Trophoblast cell (in vitro differentiated cells and primary cell): ENCODE measurements at regions not wholly inside any gene's neighbourhood (a gene's known extent, or its start where the extent isn't known, plus 50 kb on each side); places are given as distances from the start of the nearest gene placed in this dataset.

ENCODE experiments used
- DNase-seq, 2 donors: peaks; one replicate each; pipeline ENCODE4 v3.0.0-alpha.2; 2016
- H2AFZ ChIP-seq: 2 replicates; pipeline ENCODE4 v1.6.1; 2013; ENCODE audit warnings: low read length, moderate library complexity, mild to moderate bottlenecking; ENCODE audit not compliant: insufficient read depth, poor library complexity
- H2AK5ac ChIP-seq: 2 replicates; pipeline ENCODE4 v1.6.1; 2013; ENCODE audit warnings: mild to moderate bottlenecking, low read length
- H2BK120ac ChIP-seq: 2 replicates; pipeline ENCODE4 v1.6.1; 2013; ENCODE audit warnings: low read length, mild to moderate bottlenecking, moderate library complexity; ENCODE audit not compliant: insufficient read depth, poor library complexity
- H2BK12ac ChIP-seq: 2 replicates; pipeline ENCODE4 v1.6.1; 2013; ENCODE audit warnings: mild to moderate bottlenecking, low read length, moderate library complexity
- H2BK5ac ChIP-seq: 2 replicates; pipeline ENCODE4 v1.6.1; 2013; ENCODE audit warnings: low read length, low read depth, moderate library complexity, mild to moderate bottlenecking; ENCODE audit not compliant: poor library complexity
- H3K14ac ChIP-seq: 2 replicates; pipeline ENCODE4 v1.6.1; 2013; ENCODE audit warnings: mild to moderate bottlenecking, low read length
- H3K18ac ChIP-seq: 2 replicates; pipeline ENCODE4 v1.6.1; 2013; ENCODE audit warnings: mild to moderate bottlenecking, low read length
- H3K23ac ChIP-seq: 2 replicates; pipeline ENCODE4 v1.6.1; 2013; ENCODE audit warnings: low read length
- H3K27ac ChIP-seq: 2 replicates; pipeline ENCODE4 v1.5.1; 2013; ENCODE audit warnings: low read depth, mild to moderate bottlenecking, inconsistent platforms, low read length, moderate library complexity
- H3K27me3 ChIP-seq: 2 replicates; pipeline ENCODE4 v1.6.1; 2013; ENCODE audit warnings: inconsistent platforms, mild to moderate bottlenecking, low read length, moderate library complexity; ENCODE audit not compliant: insufficient read depth
- H3K36me3 ChIP-seq, 2 experiments: 1 replicate in 1 of 2; 2 replicates in 1 of 2; pipeline ENCODE4 v1.6.1; 2013; ENCODE audit warnings: low read length in 2 of 2, mild to moderate bottlenecking in 2 of 2, moderate library complexity in 1 of 2; ENCODE audit not compliant: insufficient read depth in 2 of 2, control insufficient read depth in 1 of 2
- H3K4ac ChIP-seq: 2 replicates; pipeline ENCODE4 v1.6.1; 2013; ENCODE audit warnings: low read depth, mild to moderate bottlenecking, low read length, moderate library complexity
- H3K4me1 ChIP-seq, 2 experiments: 1 replicate in 1 of 2; 2 replicates in 1 of 2; pipeline ENCODE4 v1.6.1; 2013; ENCODE audit warnings: low read length in 2 of 2, mild to moderate bottlenecking in 2 of 2, moderate library complexity in 1 of 2; ENCODE audit not compliant: insufficient read depth in 2 of 2, control insufficient read depth in 1 of 2
- H3K4me2 ChIP-seq: 2 replicates; pipeline ENCODE4 v1.6.1; 2013; ENCODE audit warnings: inconsistent platforms, mild to moderate bottlenecking, low read length, moderate library complexity
- H3K4me3 ChIP-seq: 2 replicates; pipeline ENCODE4 v1.5.1; 2013; ENCODE audit warnings: mild to moderate bottlenecking, low read depth, low read length, inconsistent platforms
- H3K79me1 ChIP-seq: one replicate; pipeline ENCODE4 v1.6.1; 2013; ENCODE audit warnings: low read length
- H3K79me2 ChIP-seq: 2 replicates; pipeline ENCODE4 v1.6.1; 2013; ENCODE audit warnings: low read length, mild to moderate bottlenecking; ENCODE audit not compliant: control insufficient read depth, insufficient read depth, poor library complexity
- H3K9ac ChIP-seq: 2 replicates; pipeline ENCODE4 v1.6.1; 2013; ENCODE audit warnings: mild to moderate bottlenecking, low read length
- H3K9me3 ChIP-seq: 2 replicates; pipeline ENCODE4 v1.6.1; 2013; ENCODE audit warnings: low read depth, mild to moderate bottlenecking, control low read depth, inconsistent platforms, low read length; ENCODE audit not compliant: insufficient read depth
- H4K12ac ChIP-seq: 2 replicates; pipeline ENCODE4 v1.6.1; 2013; ENCODE audit warnings: low read depth, mild to moderate bottlenecking, low read length, moderate library complexity
- H4K8ac ChIP-seq: 2 replicates; pipeline ENCODE4 v1.6.1; 2013; ENCODE audit warnings: low read depth, mild to moderate bottlenecking, low read length, moderate library complexity
- H4K91ac ChIP-seq: one replicate; pipeline ENCODE4 v1.6.1; 2013; ENCODE audit warnings: low read depth, mild to moderate bottlenecking, low read length, moderate library complexity
- WGBS: extraction: QIAGEN DNeasy Blood & Tissue Kit; methylation state at CpG from one replicate; pipeline ENCODE4 v1.1.7; 2013; ENCODE audit warnings: missing lambda C conversion rate; ENCODE audit not compliant: insufficient read length, insufficient coverage; ENCODE audit errors: extremely low coverage; 5-methylcytosine and 5-hydroxymethylcytosine counted together

- H2BK12ac ChIP-seq, result no peak overlapping the region
- H3K4me1 ChIP-seq, result no peaks in the 10 kb centered on the region
- no peak overlapping the region for H3K18ac ChIP-seq
- H4K8ac ChIP-seq, result no peak overlapping the region
- H3K9me3 ChIP-seq, result no peaks in the 10 kb centered on the region
- H4K91ac ChIP-seq, result no peak overlapping the region
- H2AFZ ChIP-seq, result no peak overlapping the region
- H3K79me2 ChIP-seq, result no peaks in the 10 kb centered on the region
- H3K4ac ChIP-seq, result no peak overlapping the region
- H3K23ac ChIP-seq, result no peak overlapping the region
- H3K9ac ChIP-seq, result no peak overlapping the region
- WGBS, result no CpG with 5 or more reads among the region's 1 CpG
- H3K27ac ChIP-seq, result no peak overlapping the region
- no peak overlapping the region for H4K12ac ChIP-seq
- no peak overlapping the region for H3K14ac ChIP-seq
- no peaks in the 10 kb centered on the region for H3K36me3 ChIP-seq
- no peak overlapping the region for H2AK5ac ChIP-seq
- no peak overlapping the region for H2BK5ac ChIP-seq
- no peak overlapping the region for H3K4me2 ChIP-seq
- no peaks in the 10 kb centered on the region for H3K79me1 ChIP-seq
- DNase-seq, result no peak
- H2BK120ac ChIP-seq, result no peak overlapping the region
- H3K27me3 ChIP-seq, result no peaks in the 10 kb centered on the region
- H3K4me3 ChIP-seq, result no peak overlapping the region
These were observed 201.0 kb upstream of the HMHB1 start for GRCh38 chr5:143610946-143611345.

GRCh38 chr5:143606043-143606752 is 202.7 kb upstream of the NR3C1 start:
- no peak overlapping the region for H3K4ac ChIP-seq
- WGBS, result no CpG with 5 or more reads among the region's 5 CpGs

GRCh38 chr5:143605403-143606005 is 202.0 kb upstream of the NR3C1 start:
- no peak overlapping the region for H3K23ac ChIP-seq
- no peak overlapping the region for H4K12ac ChIP-seq
- H3K27me3 ChIP-seq, result no peaks in the 10 kb centered on the region
- H3K79me1 ChIP-seq, result no peaks in the 10 kb centered on the region
- no peak overlapping the region for H2AFZ ChIP-seq
- no peak overlapping the region for H2BK120ac ChIP-seq
- H4K8ac ChIP-seq, result no peak overlapping the region
- H3K9ac ChIP-seq, result no peak overlapping the region
- no CpG with 5 or more reads among the region's 4 CpGs for WGBS
- no peaks in the 10 kb centered on the region for H3K9me3 ChIP-seq
- no peak overlapping the region for H3K4me3 ChIP-seq
- no peak overlapping the region for H2BK5ac ChIP-seq
- H3K4me2 ChIP-seq, result no peak overlapping the region
- no peak overlapping the region for H3K18ac ChIP-seq
- no peak overlapping the region for H3K4ac ChIP-seq
- peaks cover 0 to 4% of the 10 kb centered on the region in 2 experiments for H3K4me1 ChIP-seq
- H3K27ac ChIP-seq, result no peak overlapping the region
- H2AK5ac ChIP-seq, result no peak overlapping the region
- H4K91ac ChIP-seq, result no peak overlapping the region
- H3K79me2 ChIP-seq, result no peaks in the 10 kb centered on the region
- no peak overlapping the region for H3K14ac ChIP-seq
- H3K36me3 ChIP-seq, result no peaks in the 10 kb centered on the region
- DNase-seq, result peak in 1 of 2 donors; percentile 35
- H2BK12ac ChIP-seq, result no peak overlapping the region

More at GRCh38 chr5:143606043-143606752, 202.7 kb upstream of the NR3C1 start:
- Histone ChIP-seq H4K12ac (no peak overlapping the region), H3K4me3 (no peak overlapping the region), H3K18ac (no peak overlapping the region), H3K9ac (no peak overlapping the region), H3K23ac (no peak overlapping the region), H4K8ac (no peak overlapping the region), H2BK12ac (no peak overlapping the region), H3K4me1 (peaks cover 0 to 4% of the 10 kb centered on the region in 2 experiments), H2AFZ (no peak overlapping the region), H3K9me3 (no peaks in the 10 kb centered on the region), H3K79me2 (no peaks in the 10 kb centered on the region), H2AK5ac (no peak overlapping the region), H3K14ac (no peak overlapping the region), H3K36me3 (no peaks in the 10 kb centered on the region), H3K27ac (no peak overlapping the region), H3K27me3 (no peaks in the 10 kb centered on the region), H3K79me1 (no peaks in the 10 kb centered on the region), H4K91ac (no peak overlapping the region), H3K4me2 (no peak overlapping the region), H2BK5ac (no peak overlapping the region), H2BK120ac (no peak overlapping the region)
- DNase-seq, result no peak

- Histone ChIP-seq H3K4me2 (no peak overlapping the region), H3K27me3 (no peaks in the 10 kb centered on the region), H3K9me3 (no peaks in the 10 kb centered on the region), H2AFZ (no peak overlapping the region), H3K79me1 (no peaks in the 10 kb centered on the region), H3K36me3 (no peaks in the 10 kb centered on the region), H3K4me1 (peaks cover 0 to 4% of the 10 kb centered on the region in 2 experiments), H2BK5ac (no peak overlapping the region), H2AK5ac (no peak overlapping the region), H3K9ac (no peak overlapping the region), H3K79me2 (no peaks in the 10 kb centered on the region), H3K27ac (no peak overlapping the region), H3K23ac (no peak overlapping the region), H3K4ac (no peak overlapping the region), H2BK120ac (no peak overlapping the region), H4K12ac (no peak overlapping the region), H2BK12ac (no peak overlapping the region), H3K4me3 (no peak overlapping the region), H4K91ac (no peak overlapping the region), H3K18ac (no peak overlapping the region), H3K14ac (no peak overlapping the region), H4K8ac (no peak overlapping the region)
- DNase-seq, result no peak
- WGBS, result no CpG with 5 or more reads among the region's 4 CpGs
These were observed 198.4 kb upstream of the NR3C1 start for GRCh38 chr5:143601917-143602333.
